GM12878 (cell line): ENCODE measurements at regions not wholly inside any gene's neighbourhood (a gene's known extent, or its start where the extent isn't known, plus 50 kb on each side); places are given as distances from the start of the nearest gene placed in this dataset.

Experiments
- ATAC-seq: fragments of 200-7000 bp; cut with Tn5 transposase; 3 replicates; pipeline ENCODE4 v1.9.1; 2020; ENCODE audit warnings: mild to moderate bottlenecking, moderate library complexity
- BruUV-seq: library from RNA; stranded (reverse); fragments of 400-500 nt; replicated peaks from 2 replicates; lab custom pipeline; 2021; lab: Mats Ljungman, UMichigan
- CTCF ChIA-PET: fragments of 300-600 bp; sonication (Branson Sonifier 250); formaldehyde crosslinking; extraction: SDS; loops from one replicate; lab custom pipeline; 2021; ENCODE audit warnings: inconsistent platforms; lab: Yijun Ruan, JAX
- POLR2A ChIA-PET: fragments of 350-600 bp; formaldehyde crosslinking; extraction: SDS; loops from one replicate; lab custom pipeline; 2021; ENCODE audit warnings: inconsistent platforms; lab: Charles Lee
- RAD21 ChIA-PET: fragments of 300-600 bp; sonication (Branson Sonifier 250); formaldehyde crosslinking; loops from one replicate; lab custom pipeline; 2023; ENCODE audit warnings: antibody characterized with exemption; ENCODE audit not compliant: unreplicated experiment; lab: Charles Lee
- SMC1A ChIA-PET: fragments of 300-600 bp; sonication (Branson Sonifier 250); formaldehyde crosslinking; loops from one replicate; lab custom pipeline; 2023; ENCODE audit not compliant: unreplicated experiment, uncharacterized antibody; lab: Charles Lee
- DNase-seq: peaks from one replicate; pipeline ENCODE4 v3.0.0-alpha.2; 2011; ENCODE audit warnings: low read depth, low spot score
- FAIRE-seq: peaks from 3 replicates; lab custom pipeline; 2011; peaks lifted over from hg19 to GRCh38; lab: Jason Lieb, UNC
- H2AFZ ChIP-seq: 2 replicates; pipeline ENCODE4 v1.6.0; 2011; ENCODE audit warnings: low read depth, low read length, control low read depth; ENCODE audit not compliant: control insufficient read depth
- H3K27ac ChIP-seq: 2 replicates; pipeline ENCODE4 v1.5.1; 2011; ENCODE audit warnings: control low read depth; ENCODE audit not compliant: control insufficient read depth, insufficient read depth
- H3K27me3 ChIP-seq, 2 experiments: replicated peaks in 1 of 2; 2 replicates each; pipeline versions ENCODE4 v1.6.0 to v1.6.1; 2011; ENCODE audit warnings: low read length in 1 of 2; ENCODE audit not compliant: control insufficient read depth in 2 of 2, insufficient read depth in 2 of 2
- H3K36me3 ChIP-seq, 2 experiments: 2 replicates each; pipeline ENCODE4 v1.5.1; 2011; ENCODE audit warnings: low read length in 1 of 2; ENCODE audit not compliant: control insufficient read depth in 2 of 2, insufficient read depth in 2 of 2
- H3K4me1 ChIP-seq: 2 replicates; pipeline ENCODE4 v1.6.1; 2011; ENCODE audit warnings: mild to moderate bottlenecking, low read length, moderate library complexity, mixed read lengths; ENCODE audit not compliant: control insufficient read depth, insufficient read depth
- H3K4me2 ChIP-seq: 2 replicates; pipeline ENCODE4 v1.6.0; 2011; ENCODE audit warnings: control low read depth; ENCODE audit not compliant: control insufficient read depth, insufficient read depth
- H3K4me3 ChIP-seq: fragments of 200-600 bp; sonication (generic); 2 replicates; pipeline ENCODE4 v1.5.1; 2016
- H3K79me2 ChIP-seq: 2 replicates; pipeline ENCODE4 v1.6.0; 2011; ENCODE audit warnings: low read length; ENCODE audit not compliant: control insufficient read depth, insufficient read depth
- H3K9ac ChIP-seq: 2 replicates; pipeline ENCODE4 v1.8.0; 2011; ENCODE audit warnings: low read length, control low read depth, mixed read lengths; ENCODE audit not compliant: control insufficient read depth, insufficient read depth
- H3K9me3 ChIP-seq: replicated peaks from 3 replicates; pipeline ENCODE4 v1.5.1; 2011; ENCODE audit warnings: mild to moderate bottlenecking, low read length; ENCODE audit not compliant: control insufficient read depth, insufficient read depth
- H4K20me1 ChIP-seq: 2 replicates; pipeline ENCODE4 v1.6.0; 2011; ENCODE audit not compliant: control insufficient read depth, insufficient read depth
- CHD1 ChIP-seq: IDR thresholded peaks from 2 replicates; pipeline ENCODE4 v1.6.1; 2012; ENCODE audit warnings: low read depth, low read length, improper control_type of control experiment
- WGBS: methylation state at CpG from one replicate; pipeline ENCODE4 v1.1.6; 2016; ENCODE audit warnings: low lambda C conversion rate; ENCODE audit not compliant: insufficient replicate concordance, insufficient coverage; ENCODE audit errors: missing lambda C conversion rate; 5-methylcytosine and 5-hydroxymethylcytosine counted together
- in situ Hi-C: fragments of 300-500 bp; cut with MboI; formaldehyde crosslinking; loops from 9 replicates; pipeline ENCODE4 v1.14.3; 2018; ENCODE audit warnings: mixed read lengths
- intact Hi-C: fragments of 100-400 bp; cut with micrococcal nuclease; formaldehyde crosslinking; loops from one replicate; pipeline ENCODE4 v1.14.2; 2022; ENCODE audit not compliant: unreplicated experiment
- TF ChIP-seq, protein P1 (sequence below): fragments of 450-650 bp; IDR thresholded peaks from 2 replicates; pipeline ENCODE4 v1.6.1; 2017; ENCODE audit warnings: low read depth, mild to moderate bottlenecking, moderate library complexity
- TF ChIP-seq, protein P2 (sequence below): fragments of 450-650 bp; IDR thresholded peaks from 2 replicates; pipeline ENCODE4 v1.6.1; 2017; ENCODE audit warnings: mild to moderate bottlenecking, moderate library complexity

DNA sequence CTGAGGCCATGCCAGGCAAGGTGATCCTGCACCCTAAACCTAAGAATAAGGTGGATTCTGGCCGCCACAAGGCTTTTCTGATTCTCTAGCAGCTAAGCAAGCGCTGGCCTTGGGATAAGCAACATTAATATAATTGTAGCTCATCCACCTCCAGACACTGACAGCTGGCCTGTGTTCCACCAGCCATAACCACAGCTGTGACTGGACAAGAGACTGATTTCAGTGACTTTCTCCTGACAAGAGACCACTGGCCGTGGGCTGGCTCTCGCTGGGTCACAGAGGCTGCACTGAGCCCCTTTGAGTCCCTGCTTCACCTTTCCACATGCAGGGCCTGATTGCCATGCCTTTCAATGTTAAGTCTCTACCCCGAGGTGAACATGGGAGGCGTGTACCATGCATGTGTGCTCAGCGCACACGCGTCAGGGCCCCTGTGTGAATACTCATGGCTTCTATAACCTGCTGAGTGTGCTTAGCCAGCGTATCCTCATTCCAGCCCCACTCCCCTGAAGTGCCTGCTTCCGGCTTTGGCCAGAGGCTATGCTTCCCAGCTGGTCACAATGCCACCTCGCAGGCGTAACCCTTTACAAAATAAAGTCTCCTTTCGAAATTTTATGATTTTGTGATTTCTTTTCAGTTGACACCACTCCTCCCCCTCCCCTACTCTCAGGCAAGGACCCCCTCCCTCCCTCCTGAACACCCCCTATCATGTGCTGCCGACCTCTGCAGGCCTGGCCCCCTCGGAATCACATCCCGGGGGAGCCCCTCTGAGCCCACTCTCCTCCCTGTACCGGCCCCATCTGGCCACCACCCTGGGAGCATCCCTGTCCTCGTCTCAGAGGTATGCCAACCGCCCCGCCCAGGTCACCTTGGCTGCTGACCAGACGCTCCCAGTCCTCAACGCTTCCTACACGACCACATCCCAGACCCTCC is 128.1 kb downstream of the CTTN start:
- Histone ChIP-seq H3K27ac (no peak overlapping the region), H3K36me3 (no peaks in the 10 kb centered on the region), H3K4me1 (no peaks in the 10 kb centered on the region), H3K9ac (no peak overlapping the region), H3K27me3 (no peaks in the 10 kb centered on the region; a peak in 1 of 4 replicates), H4K20me1 (no peaks in the 10 kb centered on the region), H3K4me3 (no peak overlapping the region), H3K4me2 (no peak overlapping the region), H3K9me3 (no peaks in the 10 kb centered on the region; the same call in 2 of the 3 replicates), H3K79me2 (no peaks in the 10 kb centered on the region), H2AFZ (no peak overlapping the region)
- no TSS peak for BruUV-seq
- in situ Hi-C loops: no loop called here
- FAIRE-seq (no peak), DNase-seq (no peak), ATAC-seq (no peak)
- RAD21 ChIA-PET: no interaction called here
- TF ChIP-seq, protein P1, sequence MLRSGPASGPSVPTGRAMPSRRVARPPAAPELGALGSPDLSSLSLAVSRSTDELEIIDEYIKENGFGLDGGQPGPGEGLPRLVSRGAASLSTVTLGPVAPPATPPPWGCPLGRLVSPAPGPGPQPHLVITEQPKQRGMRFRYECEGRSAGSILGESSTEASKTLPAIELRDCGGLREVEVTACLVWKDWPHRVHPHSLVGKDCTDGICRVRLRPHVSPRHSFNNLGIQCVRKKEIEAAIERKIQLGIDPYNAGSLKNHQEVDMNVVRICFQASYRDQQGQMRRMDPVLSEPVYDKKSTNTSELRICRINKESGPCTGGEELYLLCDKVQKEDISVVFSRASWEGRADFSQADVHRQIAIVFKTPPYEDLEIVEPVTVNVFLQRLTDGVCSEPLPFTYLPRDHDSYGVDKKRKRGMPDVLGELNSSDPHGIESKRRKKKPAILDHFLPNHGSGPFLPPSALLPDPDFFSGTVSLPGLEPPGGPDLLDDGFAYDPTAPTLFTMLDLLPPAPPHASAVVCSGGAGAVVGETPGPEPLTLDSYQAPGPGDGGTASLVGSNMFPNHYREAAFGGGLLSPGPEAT: no peak
- no peak for TF ChIP-seq CHD1
- TF ChIP-seq, protein P2, sequence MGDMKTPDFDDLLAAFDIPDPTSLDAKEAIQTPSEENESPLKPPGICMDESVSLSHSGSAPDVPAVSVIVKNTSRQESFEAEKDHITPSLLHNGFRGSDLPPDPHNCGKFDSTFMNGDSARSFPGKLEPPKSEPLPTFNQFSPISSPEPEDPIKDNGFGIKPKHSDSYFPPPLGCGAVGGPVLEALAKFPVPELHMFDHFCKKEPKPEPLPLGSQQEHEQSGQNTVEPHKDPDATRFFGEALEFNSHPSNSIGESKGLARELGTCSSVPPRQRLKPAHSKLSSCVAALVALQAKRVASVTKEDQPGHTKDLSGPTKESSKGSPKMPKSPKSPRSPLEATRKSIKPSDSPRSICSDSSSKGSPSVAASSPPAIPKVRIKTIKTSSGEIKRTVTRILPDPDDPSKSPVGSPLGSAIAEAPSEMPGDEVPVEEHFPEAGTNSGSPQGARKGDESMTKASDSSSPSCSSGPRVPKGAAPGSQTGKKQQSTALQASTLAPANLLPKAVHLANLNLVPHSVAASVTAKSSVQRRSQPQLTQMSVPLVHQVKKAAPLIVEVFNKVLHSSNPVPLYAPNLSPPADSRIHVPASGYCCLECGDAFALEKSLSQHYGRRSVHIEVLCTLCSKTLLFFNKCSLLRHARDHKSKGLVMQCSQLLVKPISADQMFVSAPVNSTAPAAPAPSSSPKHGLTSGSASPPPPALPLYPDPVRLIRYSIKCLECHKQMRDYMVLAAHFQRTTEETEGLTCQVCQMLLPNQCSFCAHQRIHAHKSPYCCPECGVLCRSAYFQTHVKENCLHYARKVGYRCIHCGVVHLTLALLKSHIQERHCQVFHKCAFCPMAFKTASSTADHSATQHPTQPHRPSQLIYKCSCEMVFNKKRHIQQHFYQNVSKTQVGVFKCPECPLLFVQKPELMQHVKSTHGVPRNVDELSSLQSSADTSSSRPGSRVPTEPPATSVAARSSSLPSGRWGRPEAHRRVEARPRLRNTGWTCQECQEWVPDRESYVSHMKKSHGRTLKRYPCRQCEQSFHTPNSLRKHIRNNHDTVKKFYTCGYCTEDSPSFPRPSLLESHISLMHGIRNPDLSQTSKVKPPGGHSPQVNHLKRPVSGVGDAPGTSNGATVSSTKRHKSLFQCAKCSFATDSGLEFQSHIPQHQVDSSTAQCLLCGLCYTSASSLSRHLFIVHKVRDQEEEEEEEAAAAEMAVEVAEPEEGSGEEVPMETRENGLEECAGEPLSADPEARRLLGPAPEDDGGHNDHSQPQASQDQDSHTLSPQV: no peak
- intact Hi-C loops: no loop called here
- CTCF ChIA-PET: no interaction called here
- 33% methylated on average over 21 of the region's 24 CpGs for WGBS
- POLR2A ChIA-PET: no interaction called here
- SMC1A ChIA-PET: no interaction called here
